Memory B cell (primary cell): ENCODE measurements at regions not wholly inside any gene's neighbourhood (a gene's known extent, or its start where the extent isn't known, plus 50 kb on each side); places are given as distances from the start of the nearest gene placed in this dataset.
"Not testable (repeated sequence)": the region's sequence is repeated elsewhere in the genome, so short reads cannot be mapped to it uniquely, and the experiment has no call there.

Experiments
- ATAC-seq: fragments of 150-1000 bp; cut with Tn5 transposase; 2 replicates; pipeline ENCODE4 v1.10.0; 2021; ENCODE audit warnings: low read depth, mild to moderate bottlenecking, moderate library complexity
- DNase-seq, 2 donors: peaks; one replicate each; pipeline ENCODE4 v3.0.0; 2022; ENCODE audit warnings: low spot score in 2 of 2
- H3K27ac Mint-ChIP-seq: one replicate; pipeline ENCODE4 v1.8.0; 2022; ENCODE audit warnings: mild to moderate bottlenecking, moderate library complexity, mixed read lengths
- H3K27me3 Mint-ChIP-seq: one replicate; pipeline ENCODE4 v1.8.0; 2022; ENCODE audit warnings: mixed read lengths
- H3K36me3 Mint-ChIP-seq: one replicate; pipeline ENCODE4 v1.8.0; 2022; ENCODE audit warnings: mild to moderate bottlenecking, mixed read lengths
- H3K4me1 Mint-ChIP-seq: one replicate; pipeline ENCODE4 v1.8.0; 2022; ENCODE audit warnings: mixed read lengths
- H3K4me3 Mint-ChIP-seq: one replicate; pipeline ENCODE4 v1.8.0; 2022; ENCODE audit warnings: mild to moderate bottlenecking, moderate library complexity, mixed read lengths
- H3K9me3 Mint-ChIP-seq: one replicate; pipeline ENCODE4 v1.8.0; 2022; ENCODE audit warnings: mixed read lengths

DNA sequence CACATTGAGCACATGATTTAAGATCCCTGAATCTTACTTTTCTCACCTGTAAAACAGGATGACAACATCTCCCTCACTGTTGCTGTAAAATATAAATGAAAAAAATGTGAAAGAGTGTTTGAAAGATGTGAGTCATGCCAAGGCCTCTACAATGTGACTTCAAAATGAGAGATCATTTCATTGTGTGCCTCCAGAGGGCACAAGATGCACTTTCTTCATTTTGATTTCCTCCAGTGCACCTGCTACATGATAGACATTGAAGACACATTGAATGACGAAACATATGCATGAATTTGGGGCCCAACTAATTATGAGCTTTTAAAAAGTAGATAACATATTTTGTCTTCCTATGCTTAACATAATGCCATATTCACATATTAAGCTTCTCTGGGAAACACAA, 170.3 kb downstream of the MOBP start:
- peaks cover 4% of the 10 kb centered on the region for H3K27me3 Mint-ChIP-seq
- H3K36me3 Mint-ChIP-seq = no peaks in the 10 kb centered on the region
- ATAC-seq (no peak), DNase-seq (no peak)
- no peak overlapping the region for H3K27ac Mint-ChIP-seq
- no peak overlapping the region for H3K4me3 Mint-ChIP-seq
- no peaks in the 10 kb centered on the region for H3K4me1 Mint-ChIP-seq
- H3K9me3 Mint-ChIP-seq = peaks cover 2% of the 10 kb centered on the region

DNA sequence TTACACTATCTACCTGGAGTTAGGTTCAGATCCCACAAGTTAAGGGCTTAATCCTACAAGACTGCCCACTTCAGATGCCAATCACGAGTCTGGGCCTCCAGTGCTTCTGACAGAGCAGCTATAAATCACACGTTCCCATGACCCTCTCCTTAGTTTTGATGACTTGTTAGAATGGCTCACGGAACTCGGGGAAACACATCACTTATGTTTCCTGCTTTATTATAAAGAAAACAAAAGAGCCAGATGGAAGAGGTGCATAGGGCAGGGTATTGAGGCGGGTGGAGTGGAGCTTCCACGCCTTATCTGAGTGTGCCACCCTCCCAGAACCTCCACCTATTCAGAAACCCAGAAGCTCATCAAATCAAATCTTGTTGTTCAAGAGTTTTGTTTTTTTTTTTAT, 170.8 kb downstream of the MOBP start:
- H3K9me3 Mint-ChIP-seq = peaks cover 2% of the 10 kb centered on the region
- no peak overlapping the region for H3K4me3 Mint-ChIP-seq
- peaks cover 4% of the 10 kb centered on the region for H3K27me3 Mint-ChIP-seq
- ATAC-seq (no peak), DNase-seq (no peak)
- H3K4me1 Mint-ChIP-seq = no peaks in the 10 kb centered on the region
- no peak overlapping the region for H3K27ac Mint-ChIP-seq
- no peaks in the 10 kb centered on the region for H3K36me3 Mint-ChIP-seq

- Mint-ChIP-seq H3K9me3 (peaks cover 2% of the 10 kb centered on the region), H3K27ac (no peak overlapping the region), H3K27me3 (peaks cover 8% of the 10 kb centered on the region), H3K4me3 (no peak overlapping the region), H3K4me1 (no peaks in the 10 kb centered on the region), H3K36me3 (no peaks in the 10 kb centered on the region)
- DNase-seq = no peak
- ATAC-seq = no peak
Observed at GRCh38 chr3:39639344-39640236, 169.8 kb upstream of the MYRIP start.

GRCh38 chr3:39641274-39641673, 168.1 kb upstream of the MYRIP start:
- no peak overlapping the region for H3K4me3 Mint-ChIP-seq
- no peaks in the 10 kb centered on the region for H3K9me3 Mint-ChIP-seq
- DNase-seq (no peak), ATAC-seq (no peak)
- peaks cover 9% of the 10 kb centered on the region for H3K27me3 Mint-ChIP-seq
- no peak overlapping the region for H3K27ac Mint-ChIP-seq
- H3K4me1 Mint-ChIP-seq = no peaks in the 10 kb centered on the region
- no peaks in the 10 kb centered on the region for H3K36me3 Mint-ChIP-seq

- H3K36me3 Mint-ChIP-seq = no peaks in the 10 kb centered on the region
- DNase-seq = no peak
- H3K4me1 Mint-ChIP-seq = no peaks in the 10 kb centered on the region
- no peak overlapping the region for H3K4me3 Mint-ChIP-seq
- ATAC-seq = no peak
- peaks cover 9% of the 10 kb centered on the region for H3K27me3 Mint-ChIP-seq
- no peaks in the 10 kb centered on the region for H3K9me3 Mint-ChIP-seq
- no peak overlapping the region for H3K27ac Mint-ChIP-seq
Observed at GRCh38 chr3:39644176-39644575, 165.2 kb upstream of the MYRIP start.

DNA sequence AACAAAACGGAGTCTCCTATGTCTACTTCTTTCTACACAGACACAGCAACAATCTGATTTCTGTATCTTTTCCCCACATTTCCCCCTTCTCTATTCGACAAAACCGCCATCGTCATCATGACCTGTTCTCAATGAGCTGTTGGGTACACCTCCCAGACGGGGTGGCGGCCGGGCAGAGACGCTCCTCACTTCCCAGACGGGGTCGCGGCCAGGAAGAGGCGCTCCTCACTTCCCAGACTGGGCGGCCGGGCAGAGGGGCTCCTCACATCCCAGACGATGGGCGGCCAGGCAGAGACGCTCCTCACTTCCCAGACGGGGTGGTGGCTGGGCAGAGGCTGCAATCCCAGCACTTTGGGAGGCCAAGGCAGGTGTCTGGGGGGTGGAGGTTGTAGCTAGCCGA, 158.2 kb upstream of the MYRIP start:
- not testable (repeated sequence) for H3K9me3 Mint-ChIP-seq, H3K4me3 Mint-ChIP-seq, ATAC-seq, H3K27me3 Mint-ChIP-seq, DNase-seq, H3K27ac Mint-ChIP-seq, H3K4me1 Mint-ChIP-seq, H3K36me3 Mint-ChIP-seq

DNA sequence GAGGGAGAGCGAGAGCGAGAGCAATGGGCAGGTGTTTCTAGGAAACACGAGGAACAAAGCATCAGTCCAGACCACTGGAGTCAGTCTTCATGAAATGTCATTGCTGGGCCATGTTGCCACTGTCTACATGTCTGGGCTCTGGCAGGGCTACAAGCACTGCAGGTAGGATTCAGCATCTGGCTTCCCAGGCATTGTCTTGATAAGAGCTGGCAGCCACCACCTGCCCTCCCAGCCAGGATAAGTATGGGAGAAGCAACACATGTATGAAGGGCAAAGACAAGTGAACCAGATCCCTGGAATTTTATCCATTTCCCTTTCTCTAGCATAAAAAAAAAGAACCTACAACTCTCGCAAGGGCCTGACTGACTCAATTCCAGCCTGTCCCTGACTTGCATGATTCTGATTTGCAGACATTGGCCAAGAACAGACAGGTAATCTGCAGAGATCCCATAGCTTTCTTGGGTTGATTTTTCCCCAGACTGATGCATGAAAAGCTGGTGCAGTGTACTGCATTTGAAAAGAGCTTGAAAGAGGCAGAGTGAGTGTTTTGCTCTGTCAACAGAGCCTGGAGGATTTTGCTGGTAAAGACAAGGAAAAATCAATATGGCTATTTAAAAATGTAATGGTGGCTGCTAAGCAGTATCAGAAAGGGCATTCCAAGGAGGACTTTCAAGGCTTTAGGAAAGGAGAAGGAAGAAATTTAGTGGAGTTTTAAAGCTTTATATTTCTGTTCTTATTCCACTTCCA, 157.2 kb upstream of the MYRIP start:
- no peak overlapping the region for H3K4me3 Mint-ChIP-seq
- peaks cover 2% of the 10 kb centered on the region for H3K27me3 Mint-ChIP-seq
- no peaks in the 10 kb centered on the region for H3K36me3 Mint-ChIP-seq
- ATAC-seq (no peak), DNase-seq (no peak)
- no peaks in the 10 kb centered on the region for H3K4me1 Mint-ChIP-seq
- H3K27ac Mint-ChIP-seq = no peak overlapping the region
- no peaks in the 10 kb centered on the region for H3K9me3 Mint-ChIP-seq

- H3K36me3 Mint-ChIP-seq, DNase-seq, H3K27me3 Mint-ChIP-seq, H3K4me3 Mint-ChIP-seq, H3K9me3 Mint-ChIP-seq, ATAC-seq, H3K27ac Mint-ChIP-seq, H3K4me1 Mint-ChIP-seq: not testable (repeated sequence)
Observed at GRCh38 chr3:39655718-39656117, 153.7 kb upstream of the MYRIP start.

DNA sequence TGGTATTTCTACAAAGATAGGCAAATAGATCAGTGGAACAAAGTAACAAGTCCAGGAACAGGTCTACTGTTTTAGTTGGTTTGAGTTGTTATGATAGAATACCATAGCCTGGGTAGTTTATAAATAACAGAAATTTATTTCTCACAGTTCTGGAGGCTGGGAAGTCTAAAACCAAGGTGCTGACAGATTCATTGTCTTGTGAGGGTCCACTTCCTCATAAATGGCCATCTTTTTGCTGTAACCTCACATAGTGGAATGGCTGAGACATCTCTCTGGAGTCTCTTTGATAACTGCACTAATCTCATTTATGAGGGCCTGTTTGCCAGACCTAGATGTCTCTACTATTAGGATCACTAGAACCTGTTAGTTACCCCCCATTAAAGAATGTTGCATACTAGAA, 152.3 kb upstream of the MYRIP start:
- ATAC-seq = no peak
- Mint-ChIP-seq H3K27ac (no peak overlapping the region), H3K4me3 (no peak overlapping the region), H3K9me3 (peaks cover 2% of the 10 kb centered on the region), H3K36me3 (no peaks in the 10 kb centered on the region), H3K27me3 (no peaks in the 10 kb centered on the region), H3K4me1 (no peaks in the 10 kb centered on the region)
- no peak for DNase-seq

- ATAC-seq (no peak), DNase-seq (no peak)
- no peak overlapping the region for H3K27ac Mint-ChIP-seq
- no peaks in the 10 kb centered on the region for H3K36me3 Mint-ChIP-seq
- no peaks in the 10 kb centered on the region for H3K4me1 Mint-ChIP-seq
- H3K4me3 Mint-ChIP-seq = no peak overlapping the region
- peaks cover 2% of the 10 kb centered on the region for H3K9me3 Mint-ChIP-seq
- no peaks in the 10 kb centered on the region for H3K27me3 Mint-ChIP-seq
Observed at GRCh38 chr3:39657775-39658174, 151.6 kb upstream of the MYRIP start.

GRCh38 chr3:39664931-39665330, 144.5 kb upstream of the MYRIP start:
- H3K9me3 Mint-ChIP-seq = no peaks in the 10 kb centered on the region

DNA sequence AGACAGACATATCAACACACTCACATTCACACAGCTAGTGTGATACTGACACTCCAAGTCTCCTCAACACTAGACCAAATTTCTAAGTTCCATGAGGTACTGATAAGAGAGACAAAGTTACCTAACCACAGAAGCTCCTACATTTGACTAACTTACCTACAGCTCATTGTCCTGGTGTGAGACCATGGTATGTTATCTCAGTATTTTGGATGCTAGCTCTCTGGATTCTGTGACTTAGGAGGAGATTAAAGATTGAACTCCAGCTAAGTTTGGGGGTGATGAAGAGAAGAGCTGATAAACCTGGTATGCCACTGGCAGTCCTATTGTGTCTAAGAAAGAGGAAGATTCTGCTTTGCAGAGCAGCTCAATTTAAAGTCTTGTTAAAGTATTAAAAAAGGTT, 144.0 kb upstream of the MYRIP start:
- no peaks in the 10 kb centered on the region for H3K4me1 Mint-ChIP-seq
- no peak overlapping the region for H3K4me3 Mint-ChIP-seq
- H3K27ac Mint-ChIP-seq = no peak overlapping the region
- peaks cover 2% of the 10 kb centered on the region for H3K27me3 Mint-ChIP-seq
- no peak for ATAC-seq
- no peaks in the 10 kb centered on the region for H3K36me3 Mint-ChIP-seq
- no peaks in the 10 kb centered on the region for H3K9me3 Mint-ChIP-seq
- DNase-seq = no peak

More at GRCh38 chr3:39664931-39665330, 144.5 kb upstream of the MYRIP start:
- no peak for DNase-seq
- no peaks in the 10 kb centered on the region for H3K4me1 Mint-ChIP-seq
- no peak overlapping the region for H3K4me3 Mint-ChIP-seq
- peaks cover 2% of the 10 kb centered on the region for H3K27me3 Mint-ChIP-seq
- no peaks in the 10 kb centered on the region for H3K36me3 Mint-ChIP-seq
- no peak for ATAC-seq
- H3K27ac Mint-ChIP-seq = no peak overlapping the region

DNA sequence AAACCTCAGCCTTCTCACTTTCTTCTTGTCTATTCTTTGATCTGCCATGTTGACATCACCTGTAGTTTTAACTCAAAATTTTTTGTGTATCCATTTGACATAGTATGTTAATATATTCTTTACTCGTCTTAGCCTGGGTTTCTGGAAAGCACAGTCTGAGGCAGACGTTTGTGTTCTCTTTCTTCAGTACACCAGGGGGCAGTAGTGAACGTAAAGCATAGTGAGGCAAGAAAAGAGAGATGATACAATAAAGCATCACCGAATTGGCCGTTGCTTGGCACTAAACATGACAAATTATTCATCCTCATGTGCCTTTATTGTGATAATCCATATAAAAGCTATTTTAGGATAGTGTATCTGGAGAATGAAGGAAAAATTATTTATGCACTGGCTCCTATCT, 141.0 kb upstream of the MYRIP start:
- ATAC-seq (no peak), DNase-seq (peak in 1 of 2 donors; percentile 1)
- Mint-ChIP-seq H3K27ac (no peak overlapping the region), H3K9me3 (no peaks in the 10 kb centered on the region), H3K4me3 (no peak overlapping the region), H3K36me3 (no peaks in the 10 kb centered on the region), H3K4me1 (no peaks in the 10 kb centered on the region), H3K27me3 (peaks cover 2% of the 10 kb centered on the region)

GRCh38 chr3:39671116-39671515, 138.3 kb upstream of the MYRIP start:
- H3K4me3 Mint-ChIP-seq = no peak overlapping the region
- ATAC-seq = no peak
- H3K27ac Mint-ChIP-seq = no peak overlapping the region
- no peak for DNase-seq
- H3K27me3 Mint-ChIP-seq = no peaks in the 10 kb centered on the region
- peaks cover 3% of the 10 kb centered on the region for H3K9me3 Mint-ChIP-seq
- no peaks in the 10 kb centered on the region for H3K4me1 Mint-ChIP-seq
- H3K36me3 Mint-ChIP-seq = no peaks in the 10 kb centered on the region
